Loucy (cell line): ENCODE measurements at regions not wholly inside any gene's neighbourhood (a gene's known extent, or its start where the extent isn't known, plus 50 kb on each side); places are given as distances from the start of the nearest gene placed in this dataset.

Experiments
- H2AFZ ChIP-seq: fragments of 200-600 bp; sonication (generic); 2 replicates; pipeline ENCODE4 v1.6.0; 2016; ENCODE audit warnings: antibody characterized with exemption, mild to moderate bottlenecking, low read length, moderate library complexity
- H3F3A ChIP-seq: fragments of 200-600 bp; 2 replicates; pipeline ENCODE4 v1.6.0; 2016; ENCODE audit warnings: antibody characterized with exemption, low read depth, mild to moderate bottlenecking
- H3K27me3 ChIP-seq: fragments of 200-600 bp; sonication (generic); 2 replicates; pipeline ENCODE4 v1.6.1; 2014; ENCODE audit warnings: low read length, mild to moderate bottlenecking; ENCODE audit not compliant: insufficient read depth, poor library complexity, severe bottlenecking
- H3K36me3 ChIP-seq: fragments of 200-600 bp; sonication (generic); 2 replicates; pipeline ENCODE4 v1.6.1; 2016; ENCODE audit warnings: low read length; ENCODE audit not compliant: insufficient read depth
- H3K4me1 ChIP-seq: fragments of 200-600 bp; sonication (generic); 2 replicates; pipeline ENCODE4 v1.5.1; 2014; ENCODE audit warnings: low read length, mild to moderate bottlenecking; ENCODE audit not compliant: insufficient read depth, poor library complexity, severe bottlenecking
- H3K4me2 ChIP-seq: fragments of 200-600 bp; sonication (generic); 2 replicates; pipeline ENCODE4 v1.6.0; 2014; ENCODE audit warnings: antibody characterized with exemption, low read length, low read depth, mild to moderate bottlenecking; ENCODE audit not compliant: poor library complexity, severe bottlenecking
- H3K4me3 ChIP-seq: fragments of 200-600 bp; sonication (generic); 2 replicates; pipeline ENCODE4 v1.5.1; 2014; ENCODE audit warnings: low read length, mild to moderate bottlenecking, mixed read lengths; ENCODE audit not compliant: poor library complexity, severe bottlenecking
- H3K79me2 ChIP-seq: fragments of 200-600 bp; sonication (generic); 2 replicates; pipeline ENCODE4 v1.6.1; 2014; ENCODE audit warnings: low read length; ENCODE audit not compliant: insufficient read depth
- H3K9ac ChIP-seq: fragments of 200-600 bp; sonication (generic); 2 replicates; pipeline ENCODE4 v1.6.0; 2014; ENCODE audit warnings: mild to moderate bottlenecking, low read depth, low read length, moderate library complexity; ENCODE audit not compliant: poor library complexity, severe bottlenecking
- H3K9me2 ChIP-seq: fragments of 200-600 bp; sonication (generic); replicated peaks from 2 replicates; pipeline ENCODE4 v1.6.1; 2016; ENCODE audit warnings: low read depth, low read length, mixed read lengths
- H3K9me3 ChIP-seq: fragments of 200-600 bp; sonication (generic); 2 replicates; pipeline ENCODE4 v1.6.1; 2014; ENCODE audit warnings: mild to moderate bottlenecking, antibody characterized with exemption, low read length, low read depth; ENCODE audit not compliant: insufficient read depth
- H4K20me1 ChIP-seq: fragments of 200-600 bp; sonication (generic); 2 replicates; pipeline ENCODE4 v1.6.0; 2014; ENCODE audit warnings: antibody characterized with exemption, low read length, mild to moderate bottlenecking; ENCODE audit not compliant: insufficient read depth, poor library complexity, severe bottlenecking
- EZH2phosphoT487 ChIP-seq: fragments of 200-600 bp; IDR thresholded peaks from 2 replicates; pipeline ENCODE4 v1.6.1; 2018; ENCODE audit warnings: antibody characterized with exemption, mild to moderate bottlenecking, moderate library complexity, borderline replicate concordance
- TF ChIP-seq, protein P1 (sequence below): fragments of 200-600 bp; sonication (generic); conservative IDR thresholded peaks from 2 replicates; pipeline ENCODE4 v1.5.1; 2014; ENCODE audit warnings: mild to moderate bottlenecking, antibody characterized with exemption, low read length

DNA sequence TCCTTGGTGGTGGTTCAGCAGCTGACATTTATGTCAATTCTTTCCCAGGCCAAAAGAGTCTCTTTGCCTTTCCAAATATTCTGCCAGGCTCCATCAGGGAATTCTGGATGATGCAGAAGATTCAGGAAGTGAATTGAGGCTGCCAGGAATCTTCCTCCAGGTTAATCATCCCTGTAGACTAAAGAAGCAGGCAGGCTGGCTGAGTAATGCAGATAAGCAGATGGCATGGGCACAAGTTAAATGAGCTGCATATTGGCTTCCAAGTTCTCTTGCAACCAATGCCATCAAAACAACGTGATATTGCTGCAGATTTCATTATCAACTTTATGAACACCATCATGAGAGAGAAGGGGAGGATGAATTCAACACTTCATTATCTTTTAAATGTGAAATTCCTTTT lies 324.5 kb downstream of the KCNN2 start:
- no peak overlapping the region for H3K9ac ChIP-seq
- TF ChIP-seq EZH2phosphoT487 = no peak
- TF ChIP-seq, protein P1, sequence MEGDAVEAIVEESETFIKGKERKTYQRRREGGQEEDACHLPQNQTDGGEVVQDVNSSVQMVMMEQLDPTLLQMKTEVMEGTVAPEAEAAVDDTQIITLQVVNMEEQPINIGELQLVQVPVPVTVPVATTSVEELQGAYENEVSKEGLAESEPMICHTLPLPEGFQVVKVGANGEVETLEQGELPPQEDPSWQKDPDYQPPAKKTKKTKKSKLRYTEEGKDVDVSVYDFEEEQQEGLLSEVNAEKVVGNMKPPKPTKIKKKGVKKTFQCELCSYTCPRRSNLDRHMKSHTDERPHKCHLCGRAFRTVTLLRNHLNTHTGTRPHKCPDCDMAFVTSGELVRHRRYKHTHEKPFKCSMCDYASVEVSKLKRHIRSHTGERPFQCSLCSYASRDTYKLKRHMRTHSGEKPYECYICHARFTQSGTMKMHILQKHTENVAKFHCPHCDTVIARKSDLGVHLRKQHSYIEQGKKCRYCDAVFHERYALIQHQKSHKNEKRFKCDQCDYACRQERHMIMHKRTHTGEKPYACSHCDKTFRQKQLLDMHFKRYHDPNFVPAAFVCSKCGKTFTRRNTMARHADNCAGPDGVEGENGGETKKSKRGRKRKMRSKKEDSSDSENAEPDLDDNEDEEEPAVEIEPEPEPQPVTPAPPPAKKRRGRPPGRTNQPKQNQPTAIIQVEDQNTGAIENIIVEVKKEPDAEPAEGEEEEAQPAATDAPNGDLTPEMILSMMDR = no peak
- no peaks in the 10 kb centered on the region for H3K79me2 ChIP-seq
- no peak overlapping the region for H3K4me3 ChIP-seq
- H2AFZ ChIP-seq = no peak overlapping the region
- no peaks in the 10 kb centered on the region for H3K27me3 ChIP-seq
- no peak overlapping the region for H3K4me2 ChIP-seq
- no peaks in the 10 kb centered on the region for H3K36me3 ChIP-seq
- H3K9me3 ChIP-seq = no peaks in the 10 kb centered on the region
- no peaks in the 10 kb centered on the region for H3K4me1 ChIP-seq
- H3K9me2 ChIP-seq = no peaks in the 10 kb centered on the region
- no peaks in the 10 kb centered on the region for H4K20me1 ChIP-seq
- H3F3A ChIP-seq = no peaks in the 10 kb centered on the region

DNA sequence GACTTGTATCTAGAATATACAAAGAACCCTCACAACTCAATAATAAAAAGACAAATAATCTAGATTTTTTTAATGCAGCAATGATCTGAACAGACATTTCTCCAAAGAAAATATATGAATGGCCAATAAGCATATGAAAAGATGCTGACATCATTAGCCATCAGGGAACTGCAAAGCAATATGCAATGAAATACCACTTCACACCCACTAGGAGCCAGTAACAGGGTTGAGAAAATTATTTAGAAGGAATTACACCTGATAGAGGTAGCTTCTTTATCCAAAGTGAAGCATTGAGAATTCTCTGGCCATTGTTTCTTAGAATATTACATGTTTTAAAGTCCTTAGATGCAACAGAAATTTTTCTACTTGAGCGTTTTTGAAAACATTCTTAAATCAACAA lies 316.9 kb downstream of the KCNN2 start:
- H3K9me2 ChIP-seq = no peaks in the 10 kb centered on the region
- H3K9ac ChIP-seq = no peak overlapping the region
- no peaks in the 10 kb centered on the region for H3K27me3 ChIP-seq
- no peaks in the 10 kb centered on the region for H4K20me1 ChIP-seq
- H3K4me3 ChIP-seq = no peak overlapping the region
- no peaks in the 10 kb centered on the region for H3K9me3 ChIP-seq
- H2AFZ ChIP-seq = no peak overlapping the region
- H3K36me3 ChIP-seq = no peaks in the 10 kb centered on the region
- H3K4me2 ChIP-seq = no peak overlapping the region
- H3K79me2 ChIP-seq = no peaks in the 10 kb centered on the region
- TF ChIP-seq, protein P1 = no peak
- no peak for TF ChIP-seq EZH2phosphoT487
- H3K4me1 ChIP-seq = no peaks in the 10 kb centered on the region
- no peaks in the 10 kb centered on the region for H3F3A ChIP-seq

DNA sequence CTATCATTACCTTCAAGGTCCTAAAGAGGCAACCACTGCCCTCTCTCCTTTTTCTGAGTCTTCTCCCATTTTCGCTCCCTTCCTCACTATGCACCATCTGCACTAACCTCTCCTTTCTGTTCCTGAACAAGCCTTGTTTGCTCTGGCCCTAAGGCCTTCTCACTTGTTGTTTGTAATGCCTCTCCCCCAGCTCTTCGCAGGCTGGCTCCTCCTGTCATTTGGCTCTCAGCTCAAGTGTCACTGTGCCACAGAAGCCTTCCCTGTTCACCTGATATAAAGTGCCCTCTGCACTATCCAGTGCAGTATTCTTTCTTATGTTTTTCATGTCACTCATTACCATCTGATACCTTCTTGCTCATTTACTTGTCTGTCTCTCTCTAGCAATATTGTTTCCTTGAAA lies 303.7 kb downstream of the KCNN2 start:
- no peak for TF ChIP-seq EZH2phosphoT487
- H3F3A ChIP-seq = no peaks in the 10 kb centered on the region
- H3K79me2 ChIP-seq = no peaks in the 10 kb centered on the region
- no peak overlapping the region for H3K4me3 ChIP-seq
- no peaks in the 10 kb centered on the region for H3K4me1 ChIP-seq
- H2AFZ ChIP-seq = no peak overlapping the region
- no peaks in the 10 kb centered on the region for H3K27me3 ChIP-seq
- no peaks in the 10 kb centered on the region for H3K36me3 ChIP-seq
- H3K9me3 ChIP-seq = no peaks in the 10 kb centered on the region
- H4K20me1 ChIP-seq = no peaks in the 10 kb centered on the region
- no peak overlapping the region for H3K4me2 ChIP-seq
- H3K9me2 ChIP-seq = no peaks in the 10 kb centered on the region
- no peak overlapping the region for H3K9ac ChIP-seq

DNA sequence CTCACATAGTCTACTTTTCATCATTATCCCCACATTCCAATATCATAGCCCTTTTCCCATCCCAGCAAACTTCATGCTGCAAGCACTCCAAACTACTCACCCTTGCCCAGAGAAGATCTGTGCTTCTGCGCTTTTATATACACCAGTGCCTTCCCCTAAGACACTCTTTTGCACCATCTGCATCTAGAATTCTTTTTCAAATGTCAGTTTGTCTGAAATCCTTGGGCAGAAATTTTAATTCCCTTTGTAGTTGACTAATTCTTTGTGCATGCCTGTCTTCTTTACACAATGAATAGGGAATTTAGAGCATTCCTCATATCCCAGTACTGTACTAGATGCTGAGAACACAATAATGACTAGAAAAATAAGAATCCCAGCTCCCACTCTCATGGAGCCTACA lies 298.9 kb downstream of the KCNN2 start:
- Histone ChIP-seq H3K9ac (no peak overlapping the region), H3K4me1 (no peaks in the 10 kb centered on the region), H2AFZ (no peak overlapping the region), H3K4me3 (no peak overlapping the region), H3K4me2 (no peak overlapping the region), H3K79me2 (no peaks in the 10 kb centered on the region), H3K9me3 (no peaks in the 10 kb centered on the region), H3F3A (no peaks in the 10 kb centered on the region), H4K20me1 (no peaks in the 10 kb centered on the region), H3K36me3 (no peaks in the 10 kb centered on the region), H3K27me3 (no peaks in the 10 kb centered on the region), H3K9me2 (no peaks in the 10 kb centered on the region)
- no peak for TF ChIP-seq EZH2phosphoT487
- TF ChIP-seq, protein P1 = no peak
